NCI-H146 (cell line): ENCODE measurements at regions not wholly inside any gene's neighbourhood (a gene's known extent, or its start where the extent isn't known, plus 50 kb on each side); places are given as distances from the start of the nearest gene placed in this dataset.
"Not testable (repeated sequence)": the region's sequence is repeated elsewhere in the genome, so short reads cannot be mapped to it uniquely, and the experiment has no call there.

Source experiments
- DNase-seq: peaks from one replicate; lab custom pipeline; 2025; lab: John Stamatoyannopoulos, UW

DNA sequence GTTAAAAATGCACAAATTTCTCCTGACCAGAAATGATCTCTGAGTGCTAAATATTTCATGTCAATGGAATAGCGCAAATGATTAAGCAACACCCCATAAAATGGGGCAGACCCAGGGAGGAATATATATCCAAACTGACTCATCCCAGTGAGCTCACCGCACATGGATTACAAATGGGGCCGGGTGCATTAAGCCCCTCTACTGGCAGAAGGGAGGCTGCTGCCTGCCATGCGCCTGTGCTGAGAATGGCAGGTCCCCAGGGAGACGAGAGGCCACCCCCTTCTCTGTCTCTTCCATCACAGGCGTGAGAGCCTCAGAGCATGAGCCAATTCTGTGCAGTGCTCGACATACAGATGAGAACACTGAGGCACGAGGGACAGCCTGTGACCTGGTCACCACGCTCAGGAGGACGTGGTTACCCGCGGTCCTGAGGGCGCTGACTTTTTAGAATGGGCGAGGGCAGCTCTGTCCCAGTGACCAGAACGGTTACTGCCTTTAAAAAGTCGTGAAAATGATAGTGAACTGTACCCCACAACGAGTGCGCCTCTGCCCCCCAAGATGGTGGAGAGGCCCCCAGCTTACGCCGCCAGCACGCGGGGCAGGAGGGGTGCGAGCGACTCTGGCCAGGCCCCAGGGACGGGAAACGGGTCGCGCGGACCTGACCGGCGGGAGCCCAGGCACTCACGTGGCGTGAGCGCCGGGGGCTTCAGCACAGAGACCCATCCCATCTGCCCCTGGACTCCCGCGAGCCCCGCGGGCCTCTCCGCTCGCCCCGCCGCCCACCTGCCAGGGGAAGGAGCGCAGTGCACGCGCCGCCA, 130.2 kb upstream of the ALDH3B2 start:
- DNase-seq: not testable (repeated sequence)

DNA sequence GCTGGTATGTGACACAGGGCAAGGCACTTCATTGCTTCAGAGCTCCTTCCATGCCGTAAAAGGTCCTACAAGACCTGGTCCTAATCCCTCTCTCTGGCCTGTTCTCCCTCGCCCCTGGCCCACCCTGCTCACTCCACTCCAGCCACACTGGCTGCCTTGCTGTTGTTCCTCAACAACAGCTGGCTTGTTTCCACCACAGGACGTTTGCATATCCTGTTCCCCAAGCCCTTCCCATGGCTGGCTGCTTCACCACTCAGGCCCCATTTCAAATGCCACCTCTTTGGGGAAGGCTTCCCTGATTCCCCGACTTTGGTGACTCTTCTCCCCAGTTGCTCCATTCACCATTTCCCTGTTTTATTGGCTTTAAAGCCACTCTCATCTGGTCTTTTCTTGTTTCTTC, 129.1 kb upstream of the ALDH3B2 start:
- DNase-seq: not testable (repeated sequence)

- DNase-seq: not testable (repeated sequence)
Measured at GRCh38 chr11:67803055-67803454, 128.6 kb upstream of the ALDH3B2 start.

DNA sequence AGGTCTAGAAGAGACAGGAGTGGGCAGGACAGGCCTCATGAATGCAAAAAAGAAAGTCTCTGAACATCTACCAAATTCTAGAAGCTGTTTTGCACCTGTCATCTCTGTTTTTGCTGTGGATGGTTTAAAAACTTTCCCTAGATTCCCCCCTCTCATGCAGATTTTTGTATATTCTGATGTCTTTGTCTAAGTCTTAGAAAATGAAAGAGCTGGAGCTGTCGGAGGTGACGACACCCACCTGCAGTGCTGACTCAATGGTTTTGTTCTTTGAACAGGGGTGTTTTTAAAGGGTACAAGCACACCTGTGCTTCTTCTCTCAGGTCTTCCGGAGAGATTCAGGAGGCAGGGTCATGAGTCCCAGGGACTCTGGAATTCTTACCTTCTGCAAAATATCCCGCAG, 128.2 kb upstream of the ALDH3B2 start:
- not testable (repeated sequence) for DNase-seq

- not testable (repeated sequence) for DNase-seq
Measured at GRCh38 chr11:67801397-67801796, 127.0 kb upstream of the ALDH3B2 start.

GRCh38 chr11:67800591-67800990, 126.2 kb upstream of the ALDH3B2 start:
- not testable (repeated sequence) for DNase-seq

GRCh38 chr11:67799808-67800207, 125.4 kb upstream of the ALDH3B2 start:
- not testable (repeated sequence) for DNase-seq

- not testable (repeated sequence) for DNase-seq
Measured at GRCh38 chr11:67797726-67798521, 123.5 kb upstream of the ALDH3B2 start.

- DNase-seq: no peak
Measured at GRCh38 chr11:67795746-67796145, 121.3 kb upstream of the ALDH3B2 start.

- not testable (repeated sequence) for DNase-seq
Measured at GRCh38 chr11:67793750-67794149, 119.3 kb upstream of the ALDH3B2 start.

DNA sequence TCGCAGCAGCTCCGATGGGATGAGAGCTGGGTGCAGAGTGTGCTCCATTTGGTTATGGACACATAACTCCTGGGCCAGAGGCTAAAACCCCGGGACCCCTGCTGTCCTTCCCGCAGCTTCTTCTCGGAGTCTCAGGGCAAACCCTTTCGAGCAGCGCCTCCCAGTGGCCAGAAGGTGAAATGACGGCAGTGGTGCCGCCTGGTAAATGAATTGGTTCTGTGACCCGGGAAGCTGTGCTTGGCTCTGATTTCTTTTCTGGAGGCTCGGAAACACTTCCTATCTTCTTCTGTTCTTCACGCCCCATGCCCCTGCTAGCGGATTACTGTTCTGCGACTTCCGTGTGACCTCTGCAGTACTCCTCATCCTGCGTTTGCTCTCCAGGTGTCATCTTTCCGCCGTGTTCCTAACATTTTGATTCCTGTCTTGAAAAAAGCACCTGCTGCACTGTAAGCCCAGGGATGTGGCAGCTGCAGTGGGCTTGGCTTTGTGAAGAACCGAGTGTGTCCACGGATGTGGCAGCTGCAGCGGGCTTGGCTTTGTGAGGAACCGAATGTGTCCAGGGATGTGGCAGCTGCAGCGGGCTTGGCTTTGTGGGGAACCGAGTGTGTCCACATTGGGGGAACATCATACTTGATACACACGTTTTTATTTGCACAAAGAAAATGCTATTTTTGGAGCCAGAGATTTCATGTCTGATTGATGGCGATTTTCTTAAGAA, 118.0 kb upstream of the ALDH3B2 start:
- not testable (repeated sequence) for DNase-seq

GRCh38 chr11:67791598-67792170, 117.3 kb upstream of the ALDH3B2 start:
- DNase-seq: not testable (repeated sequence)

GRCh38 chr11:67788341-67788695, 113.9 kb upstream of the ALDH3B2 start:
- not testable (repeated sequence) for DNase-seq

- DNase-seq: not testable (repeated sequence)
Measured at GRCh38 chr11:67787681-67788340, 113.4 kb upstream of the ALDH3B2 start.

- not testable (repeated sequence) for DNase-seq
Measured at GRCh38 chr11:67781967-67782366, 107.5 kb upstream of the ALDH3B2 start.

DNA sequence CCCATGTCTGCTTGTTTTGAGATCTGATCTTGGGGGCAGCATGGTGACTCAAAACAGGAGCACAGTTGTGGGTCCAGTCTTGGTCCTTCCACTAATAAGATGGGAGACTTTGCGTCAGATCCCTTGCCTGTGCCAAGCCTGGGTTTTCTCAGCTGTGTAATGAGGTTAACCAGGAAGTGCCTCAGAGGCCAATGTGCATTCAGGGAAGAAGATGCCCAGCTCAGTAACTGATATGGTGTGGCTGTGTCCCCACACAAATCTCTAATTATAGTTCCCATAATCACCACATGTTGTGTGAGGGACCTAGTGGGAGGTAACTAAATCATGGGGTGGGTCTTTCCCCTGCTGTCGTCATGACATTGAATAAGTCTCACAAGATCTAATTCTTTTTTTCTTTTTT, 107.1 kb upstream of the ALDH3B2 start:
- not testable (repeated sequence) for DNase-seq

GRCh38 chr11:67780056-67780455, 105.6 kb upstream of the ALDH3B2 start:
- no peak for DNase-seq

GRCh38 chr11:67779189-67779875, 104.9 kb upstream of the ALDH3B2 start:
- not testable (repeated sequence) for DNase-seq

GRCh38 chr11:67776852-67777520, 102.6 kb upstream of the ALDH3B2 start:
- DNase-seq: no peak

- not testable (repeated sequence) for DNase-seq
Measured at GRCh38 chr11:67774175-67774574, 99.8 kb upstream of the ALDH3B2 start.
